ENCODE measurements at regions not wholly inside any gene's neighbourhood (a gene's known extent, or its start where the extent isn't known, plus 50 kb on each side); places are given as distances from the start of the nearest gene placed in this dataset.
"Not testable (repeated sequence)": the region's sequence is repeated elsewhere in the genome, so short reads cannot be mapped to it uniquely, and the experiment has no call there.

- DNase-seq, result no peak
These were observed 331.5 kb upstream of the CNTNAP2 start for GRCh38 chr7:145784809-145785780.

DNA sequence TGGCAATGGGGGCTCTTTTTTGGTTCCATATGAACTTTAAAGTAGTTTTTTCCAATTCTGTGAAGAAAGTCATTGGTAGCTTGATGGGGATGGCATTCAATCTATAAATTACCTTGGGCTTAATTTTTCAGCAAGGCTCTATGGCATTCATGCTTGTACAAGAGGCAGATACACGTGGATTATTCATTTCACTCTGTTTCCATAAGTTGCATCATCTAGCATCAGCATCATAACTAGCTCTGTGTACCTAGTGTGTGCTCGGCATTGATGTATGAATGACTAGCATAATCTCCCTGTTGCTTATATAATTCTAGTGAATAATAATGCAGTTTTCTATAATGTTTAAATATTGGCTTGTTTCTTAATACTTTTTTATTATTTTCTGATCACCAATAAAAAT, 335.2 kb upstream of the CNTNAP2 start:
- DNase-seq, result not testable (repeated sequence)

GRCh38 chr7:145779140-145779539, 337.5 kb upstream of the CNTNAP2 start:
- no peak for DNase-seq

- no peak for DNase-seq
These were observed 341.8 kb upstream of the CNTNAP2 start for GRCh38 chr7:145774777-145775176.

DNA sequence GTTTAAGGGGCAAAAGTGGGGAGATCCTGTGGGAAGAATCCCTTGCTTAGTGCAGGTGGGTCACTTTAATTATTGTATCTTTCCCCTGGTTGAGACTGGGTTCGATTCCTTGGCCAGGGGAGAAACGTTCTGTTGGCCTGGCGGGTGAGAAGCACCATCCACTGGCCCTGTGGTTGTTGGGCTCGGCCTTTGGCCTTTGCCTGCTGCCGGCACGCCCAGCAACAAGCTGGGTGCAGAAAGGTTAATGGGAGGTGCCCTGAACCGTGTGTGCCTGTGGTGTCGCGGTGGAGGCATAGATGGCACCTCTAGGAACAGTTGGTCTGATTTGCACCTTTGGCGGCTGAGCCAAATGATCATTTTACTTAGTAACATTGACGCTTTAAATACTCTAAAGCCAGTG, 363.6 kb upstream of the CNTNAP2 start:
- no peak for DNase-seq

DNA sequence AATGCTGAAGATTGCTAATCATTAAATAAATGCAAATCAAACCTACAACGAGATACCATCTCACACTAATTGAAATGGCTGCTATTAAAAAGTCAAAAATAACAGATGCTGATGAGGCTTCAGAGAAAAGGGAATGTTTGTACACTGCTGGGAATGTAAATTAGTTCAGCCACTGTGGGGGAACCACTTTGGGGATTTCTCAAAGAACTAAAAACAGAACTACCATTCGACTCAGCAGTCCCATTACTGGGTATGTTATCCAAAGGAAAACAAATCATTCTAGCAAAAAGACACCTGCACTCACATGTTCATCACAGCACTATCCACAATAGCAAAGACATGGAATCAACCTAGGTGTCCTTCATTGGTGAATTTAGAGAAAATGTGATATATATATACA, 379.0 kb upstream of the CNTNAP2 start:
- DNase-seq, result no peak

DNA sequence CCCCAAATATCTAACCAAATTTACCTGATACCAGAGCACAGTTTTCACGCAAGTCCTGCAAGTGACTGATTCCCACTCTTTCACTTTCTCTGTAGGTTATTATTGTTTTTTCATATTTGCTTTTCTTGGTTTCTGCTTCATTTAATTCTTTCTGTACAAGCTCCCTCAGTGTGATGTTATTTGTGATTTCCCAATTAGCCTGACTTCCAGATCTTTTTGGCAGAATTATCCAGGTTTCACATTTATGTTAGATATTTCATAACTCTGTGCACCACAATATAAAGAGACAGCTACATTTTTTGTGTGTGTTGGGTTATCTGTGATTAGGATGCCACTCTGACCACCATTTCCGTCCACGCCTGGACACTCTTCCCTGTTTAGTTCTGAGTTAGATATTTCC, 381.5 kb upstream of the CNTNAP2 start:
- DNase-seq, result no peak

DNA sequence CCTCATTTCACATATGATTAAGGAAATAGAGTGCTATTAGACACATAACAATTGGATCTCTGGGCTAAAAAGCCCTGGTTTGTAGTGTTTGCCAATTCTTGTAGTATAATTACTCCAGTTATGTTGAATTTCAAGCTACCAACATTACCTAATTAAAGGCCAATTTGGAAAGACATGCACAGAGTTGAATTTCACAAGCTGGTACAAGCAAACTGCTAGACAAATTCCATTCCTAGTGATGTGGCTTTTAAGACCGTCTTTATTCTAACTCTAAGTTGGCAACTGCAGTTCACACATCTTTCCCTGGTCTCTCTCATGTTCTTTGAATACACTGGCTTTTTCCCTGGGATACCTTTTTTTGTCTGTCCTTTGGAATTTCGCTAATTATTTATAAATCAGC, 384.1 kb upstream of the CNTNAP2 start:
- no peak for DNase-seq

DNA sequence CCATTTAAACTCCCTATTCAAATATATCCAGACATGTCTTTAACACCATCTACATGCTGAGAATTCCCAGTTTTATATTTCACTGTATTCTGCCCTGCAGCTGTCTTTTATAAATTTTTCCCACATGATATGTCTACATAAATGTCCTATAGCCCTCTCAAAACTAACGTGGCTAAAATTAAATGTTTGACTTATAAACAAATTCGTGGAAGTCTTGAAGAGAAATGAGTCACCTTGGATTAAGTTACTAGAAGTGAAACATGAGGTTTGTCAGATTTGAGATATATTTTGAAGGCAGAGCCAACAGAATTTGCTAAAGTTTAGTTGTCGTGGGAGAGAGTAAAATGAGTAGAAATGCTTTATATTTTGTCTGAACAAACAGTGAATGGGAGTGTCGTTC, 386.9 kb upstream of the CNTNAP2 start:
- no peak for DNase-seq

DNA sequence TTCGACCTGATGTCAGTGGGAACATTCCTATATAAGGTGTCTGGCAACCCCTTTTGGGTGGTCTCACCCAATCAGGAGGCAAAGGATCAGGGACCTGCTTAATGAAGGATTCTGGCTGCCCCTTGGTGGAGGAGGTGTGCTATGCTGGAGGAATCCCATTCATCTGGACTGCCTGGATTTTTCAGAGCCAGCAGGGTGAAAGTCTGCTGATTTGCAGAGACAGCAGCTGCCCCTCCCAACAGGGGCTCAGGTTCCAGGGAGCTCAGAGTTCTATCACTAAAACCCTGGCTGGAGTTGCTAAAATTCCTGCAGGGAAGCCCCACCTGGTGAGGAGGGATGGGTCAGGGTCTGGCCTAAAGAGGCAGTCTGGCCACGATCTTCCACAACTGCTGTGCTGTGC, 398.5 kb upstream of the CNTNAP2 start:
- no peak for DNase-seq

DNA sequence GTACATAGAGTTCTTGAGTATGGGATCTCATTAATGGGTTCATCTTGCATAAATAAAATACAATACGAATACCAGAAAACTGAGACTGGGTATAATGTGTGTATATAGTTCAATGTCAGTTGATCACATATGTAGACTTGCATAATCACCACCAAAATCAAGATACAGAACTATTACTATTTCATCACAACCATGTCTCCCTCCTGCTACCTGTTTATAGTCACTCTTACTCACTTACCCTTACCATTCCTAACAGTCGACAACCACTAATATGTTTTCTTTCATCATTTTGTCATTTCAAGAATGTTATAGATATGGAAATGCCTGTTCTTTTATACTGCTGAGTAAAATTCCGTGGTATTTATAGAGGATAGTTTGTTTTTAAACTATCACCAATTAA, 416.1 kb upstream of the CNTNAP2 start:
- no peak for DNase-seq

GRCh38 chr7:145698526-145699262, 417.9 kb upstream of the CNTNAP2 start:
- no peak for DNase-seq

GRCh38 chr7:145697412-145698107, 419.0 kb upstream of the CNTNAP2 start:
- not testable (repeated sequence) for DNase-seq

GRCh38 chr7:145696071-145696470, 420.5 kb upstream of the CNTNAP2 start:
- no peak for DNase-seq

DNA sequence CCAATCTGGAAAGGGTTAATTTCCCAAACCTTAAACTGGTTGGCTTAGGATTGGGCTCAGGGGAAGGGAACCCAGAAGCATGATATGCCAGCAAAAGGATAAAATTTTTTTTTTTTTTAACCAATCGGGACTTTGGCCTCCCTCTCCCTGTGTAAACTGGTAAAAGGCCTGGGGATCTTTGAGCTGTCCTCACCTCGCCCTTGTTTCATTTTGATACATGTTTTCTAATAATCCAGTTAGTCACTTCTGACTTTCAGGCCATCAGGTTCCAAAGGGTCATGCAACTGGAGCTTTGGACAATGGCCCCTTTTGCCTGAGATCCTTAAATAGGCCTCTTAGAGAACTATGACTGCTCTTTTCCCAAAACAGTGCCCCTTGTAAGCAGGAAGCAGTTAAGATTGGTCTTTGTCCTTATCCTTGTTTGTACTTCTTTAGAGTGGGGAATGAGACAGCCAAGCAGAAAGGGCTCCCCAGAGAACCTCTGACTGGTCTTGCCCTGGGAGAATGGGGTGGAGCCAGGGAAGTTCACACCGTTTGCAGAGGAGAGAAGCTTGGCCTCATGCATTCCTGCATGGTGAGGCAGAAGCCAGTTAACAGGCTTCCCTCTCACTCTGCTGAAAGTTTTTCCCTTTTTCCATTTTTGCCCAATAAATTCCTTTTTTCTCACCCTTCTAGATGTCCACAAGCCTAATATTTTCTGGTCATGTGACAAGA, 424.2 kb upstream of the CNTNAP2 start:
- DNase-seq, result no peak

GRCh38 chr7:145691377-145691914, 425.2 kb upstream of the CNTNAP2 start:
- no peak for DNase-seq

GRCh38 chr7:145681646-145682045, 435.0 kb upstream of the CNTNAP2 start:
- no peak for DNase-seq

DNA sequence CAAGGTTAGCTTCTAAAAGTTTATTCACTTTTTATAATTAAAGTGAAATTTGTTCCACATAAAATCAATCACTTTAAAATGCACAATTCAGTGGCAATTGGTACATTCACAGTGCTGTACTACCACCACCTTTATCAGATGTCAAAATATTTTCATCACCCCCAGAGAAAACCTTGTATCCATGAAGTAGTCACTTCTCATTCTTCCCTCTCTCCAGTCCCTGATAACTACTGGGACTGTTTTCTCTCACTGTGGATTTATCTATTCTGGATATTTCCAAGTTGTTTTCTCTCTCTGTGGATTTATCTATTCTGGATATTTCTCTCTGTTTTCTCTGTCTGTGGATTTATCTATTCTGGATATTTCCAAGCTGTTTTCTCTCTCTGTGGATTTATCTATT, 435.4 kb upstream of the CNTNAP2 start:
- DNase-seq, result no peak

DNA sequence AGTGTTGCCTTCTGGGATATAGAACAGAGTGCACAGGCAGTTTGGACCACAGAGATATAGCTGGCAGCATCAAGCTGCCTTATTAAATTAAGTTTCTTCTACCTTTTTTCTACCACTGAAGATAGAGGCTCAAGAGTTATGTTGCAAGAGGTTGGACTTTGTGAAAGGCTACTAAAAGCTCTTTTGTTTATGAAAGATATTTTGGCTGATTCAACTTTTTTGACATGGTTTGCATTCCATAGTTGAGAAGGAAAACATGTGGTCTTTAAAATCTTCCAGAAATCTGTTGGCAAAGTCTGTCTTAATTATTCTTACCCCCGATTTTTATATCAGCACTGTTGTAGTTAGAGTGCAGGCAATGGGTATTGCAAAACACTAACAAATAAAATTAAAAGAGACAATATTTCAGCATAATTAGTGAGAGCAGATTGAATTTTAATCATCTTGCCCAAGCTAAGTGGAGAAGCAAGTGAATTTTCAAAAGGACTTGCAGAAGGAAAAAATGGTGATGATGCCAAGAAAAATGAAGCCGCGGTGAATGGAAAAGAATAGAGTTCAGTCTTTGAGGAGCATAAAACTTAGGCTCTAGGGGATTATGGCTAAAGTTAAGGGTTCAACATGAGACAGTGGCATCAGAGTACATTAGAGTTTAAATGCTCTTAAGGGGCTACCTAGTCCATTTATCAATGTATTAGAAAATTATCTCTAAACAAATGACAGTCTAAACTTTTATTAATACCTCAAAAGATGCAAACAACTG, 450.9 kb upstream of the CNTNAP2 start:
- DNase-seq, result no peak

DNA sequence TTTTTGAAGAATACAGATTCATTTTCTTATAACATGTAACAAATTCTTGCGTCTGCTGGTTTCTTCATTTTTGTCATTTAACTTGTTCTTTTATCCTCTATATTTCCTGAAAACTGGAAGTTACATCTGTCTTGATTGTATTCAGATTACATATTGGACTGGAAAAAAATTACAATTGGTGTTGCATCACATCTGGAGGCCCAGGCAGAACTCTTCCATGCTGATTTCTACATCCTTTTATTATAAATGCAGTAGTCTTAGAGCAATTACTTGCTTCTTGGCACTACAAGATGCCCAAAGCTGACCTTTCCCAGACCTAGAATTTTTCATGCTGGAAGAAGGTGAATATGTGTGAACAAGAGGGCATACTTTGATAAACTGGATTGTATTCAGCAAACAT, 460.9 kb upstream of the CNTNAP2 start:
- no peak for DNase-seq

DNA sequence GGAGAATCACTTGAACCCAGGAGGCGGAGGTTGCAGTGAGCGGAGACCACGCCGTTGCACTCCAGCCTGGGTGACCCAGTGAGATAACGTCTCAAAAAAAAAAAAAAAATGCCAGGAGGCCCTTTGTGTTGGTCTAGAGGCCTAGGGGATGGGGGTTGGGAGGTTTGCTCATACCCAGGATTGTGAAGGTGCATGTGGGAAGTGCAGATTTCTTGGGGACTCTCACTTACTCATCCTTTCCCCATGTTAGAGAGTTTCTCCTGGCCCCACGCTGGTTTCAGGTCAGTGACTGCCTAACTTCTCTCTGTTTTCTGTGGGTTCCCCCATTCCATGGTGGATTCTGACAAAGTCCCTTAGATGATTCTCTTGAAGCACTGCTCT, 471.5 kb upstream of the CNTNAP2 start:
- DNase-seq, result no peak
